HG02970 (cell line): ENCODE measurements at regions not wholly inside any gene's neighbourhood (a gene's known extent, or its start where the extent isn't known, plus 50 kb on each side); places are given as distances from the start of the nearest gene placed in this dataset.
"Not testable (repeated sequence)": the region's sequence is repeated elsewhere in the genome, so short reads cannot be mapped to it uniquely, and the experiment has no call there.

Experiments
- ATAC-seq: cut with Tn5 transposase; IDR thresholded peaks from one replicate; pipeline ENCODE4 v1.9.1; 2021; ENCODE audit warnings: mild to moderate bottlenecking, moderate library complexity, moderate number of reproducible peaks; ENCODE audit not compliant: unreplicated experiment, low FRiP score

- no peak for ATAC-seq
Measured at GRCh38 chr3:153528473-153528872, 366.4 kb downstream of the RAP2B start.

DNA sequence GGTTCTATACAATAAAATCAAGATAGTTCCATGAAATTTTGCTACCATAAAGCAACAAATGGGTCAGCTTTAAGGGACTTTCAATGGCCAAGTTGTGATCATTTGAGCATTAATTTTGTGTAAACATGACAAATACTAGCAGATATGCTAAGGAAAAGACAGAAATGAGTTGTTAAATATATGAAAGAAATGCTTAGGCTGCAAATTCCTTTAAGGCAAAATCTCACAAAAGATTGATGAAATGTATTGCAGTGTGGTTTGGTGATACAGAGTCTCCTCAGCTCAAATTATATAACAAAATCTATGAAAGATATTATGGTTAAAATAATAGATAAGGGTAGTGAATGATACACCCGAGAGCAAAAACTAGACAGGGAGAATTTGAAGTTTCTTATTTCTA, 377.2 kb downstream of the RAP2B start:
- ATAC-seq = no peak

DNA sequence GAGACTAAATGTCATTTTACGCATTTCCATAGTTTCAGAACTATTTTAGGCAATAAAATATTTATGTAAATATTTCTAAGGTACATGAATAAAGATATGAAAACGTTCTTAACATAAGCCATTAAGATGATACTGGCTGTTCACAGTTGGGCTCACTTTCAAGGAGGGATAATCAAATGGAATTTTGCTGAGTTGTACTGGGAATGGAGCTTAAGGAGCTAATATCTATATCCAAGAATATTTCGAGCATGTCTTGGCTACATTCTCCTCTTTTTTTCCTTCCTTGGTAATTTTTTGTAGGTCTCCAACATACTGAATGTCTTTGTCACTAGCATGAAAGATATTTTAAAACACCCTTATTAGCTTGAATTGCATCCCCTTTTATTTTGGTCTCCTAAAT, 383.4 kb downstream of the RAP2B start:
- ATAC-seq = no peak

GRCh38 chr3:153547970-153548369, 385.9 kb downstream of the RAP2B start:
- ATAC-seq = no peak

- ATAC-seq = not testable (repeated sequence)
Measured at GRCh38 chr3:153549686-153550085, 387.7 kb downstream of the RAP2B start.

- ATAC-seq = no peak
Measured at GRCh38 chr3:153551536-153552285, 389.7 kb downstream of the RAP2B start.

DNA sequence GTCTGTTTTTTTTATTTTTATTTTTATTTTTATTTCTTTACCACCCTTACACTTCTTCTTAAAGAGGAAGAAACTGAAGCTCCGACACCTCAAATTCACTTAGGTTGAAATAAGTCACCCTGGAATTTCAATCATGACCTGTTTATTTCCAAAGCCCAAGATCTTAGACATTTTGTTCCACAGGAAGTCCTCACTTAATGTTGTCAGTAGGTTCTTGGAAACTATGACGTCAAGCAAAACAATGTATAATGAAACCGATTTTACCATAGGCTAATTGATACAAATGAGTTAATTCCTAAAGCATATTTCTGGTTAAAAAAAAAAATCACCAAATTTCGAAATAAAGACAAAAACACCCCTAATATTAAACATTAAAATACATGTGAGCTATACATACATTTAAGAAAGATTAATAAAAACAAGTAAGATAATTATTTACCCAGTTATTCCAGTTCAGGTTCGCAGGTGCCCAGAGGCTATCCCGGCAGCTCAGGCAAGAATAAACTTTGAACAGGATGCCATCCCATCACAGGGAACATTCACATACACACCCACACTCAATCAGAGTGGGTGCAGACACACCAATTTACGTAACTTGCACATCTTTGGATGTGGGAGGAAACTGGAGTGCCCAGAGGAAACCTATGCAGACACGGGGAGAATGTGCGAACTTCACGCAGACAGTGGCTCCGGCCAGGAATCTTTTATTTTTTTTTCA, 391.0 kb downstream of the RAP2B start:
- no peak for ATAC-seq

GRCh38 chr3:153553605-153553945, 391.5 kb downstream of the RAP2B start:
- no peak for ATAC-seq

- ATAC-seq = no peak
Measured at GRCh38 chr3:153555919-153556318, 393.9 kb downstream of the RAP2B start.

GRCh38 chr3:153559366-153559765, 397.3 kb downstream of the RAP2B start:
- not testable (repeated sequence) for ATAC-seq

GRCh38 chr3:153567011-153567410, 405.0 kb downstream of the RAP2B start:
- no peak for ATAC-seq

GRCh38 chr3:153567556-153567955, 405.5 kb downstream of the RAP2B start:
- ATAC-seq = no peak

DNA sequence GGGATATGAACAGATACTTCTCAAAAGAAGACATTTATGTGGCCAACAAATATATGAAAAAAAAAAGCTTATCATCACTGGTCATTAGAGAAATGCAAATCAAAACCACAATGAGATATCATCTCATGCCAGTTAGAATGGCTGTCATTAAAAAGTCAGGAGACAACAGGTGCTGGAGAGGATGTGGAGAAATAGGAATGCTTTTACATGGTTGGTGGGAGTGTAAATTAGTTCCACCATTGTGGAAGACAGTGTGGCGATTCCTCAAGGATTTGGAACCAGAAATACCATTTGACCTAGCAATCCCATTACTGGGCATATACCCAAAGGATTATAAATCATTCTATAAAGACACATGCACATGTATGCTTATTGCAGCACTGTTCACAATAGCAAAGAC, 408.5 kb downstream of the RAP2B start:
- ATAC-seq = not testable (repeated sequence)

- ATAC-seq = no peak
Measured at GRCh38 chr3:153572165-153572564, 410.1 kb downstream of the RAP2B start.

DNA sequence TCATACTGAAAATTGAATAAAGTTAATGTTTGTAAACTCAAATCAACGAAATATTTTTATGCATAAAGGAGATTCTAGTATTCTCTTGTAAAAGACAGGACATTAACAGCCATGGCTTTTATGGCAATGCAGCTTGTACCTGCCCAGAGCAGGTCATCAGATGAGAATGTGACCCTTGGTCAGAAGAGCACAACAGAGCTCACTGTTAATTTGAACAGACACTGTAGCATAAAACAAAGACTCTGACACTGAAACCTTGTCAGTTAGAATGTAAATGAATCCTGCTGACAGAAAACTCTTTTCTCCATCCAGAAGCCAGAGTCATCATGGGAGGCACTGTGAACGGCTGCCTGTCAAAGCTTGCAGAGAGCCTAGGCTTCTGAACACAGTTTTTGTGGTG, 410.6 kb downstream of the RAP2B start:
- no peak for ATAC-seq

DNA sequence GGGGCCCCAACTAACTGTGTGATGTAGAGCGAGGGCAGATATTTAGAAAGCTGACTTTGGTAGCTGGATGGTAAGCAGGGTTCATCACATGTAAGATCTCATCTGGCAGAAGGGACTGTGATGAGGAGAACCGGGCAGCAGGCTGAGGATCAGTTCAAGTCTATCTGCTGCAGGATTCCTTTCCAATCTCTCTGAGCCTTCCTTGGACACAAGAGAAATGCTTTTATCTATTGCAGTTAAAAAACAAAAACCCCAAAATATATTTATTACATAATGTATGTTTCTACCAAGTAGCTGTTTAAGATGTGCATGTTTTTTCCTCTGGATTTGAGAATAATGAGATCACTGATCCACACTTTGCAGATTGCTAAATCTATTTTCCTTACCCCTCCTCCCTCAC, 411.5 kb downstream of the RAP2B start:
- no peak for ATAC-seq

DNA sequence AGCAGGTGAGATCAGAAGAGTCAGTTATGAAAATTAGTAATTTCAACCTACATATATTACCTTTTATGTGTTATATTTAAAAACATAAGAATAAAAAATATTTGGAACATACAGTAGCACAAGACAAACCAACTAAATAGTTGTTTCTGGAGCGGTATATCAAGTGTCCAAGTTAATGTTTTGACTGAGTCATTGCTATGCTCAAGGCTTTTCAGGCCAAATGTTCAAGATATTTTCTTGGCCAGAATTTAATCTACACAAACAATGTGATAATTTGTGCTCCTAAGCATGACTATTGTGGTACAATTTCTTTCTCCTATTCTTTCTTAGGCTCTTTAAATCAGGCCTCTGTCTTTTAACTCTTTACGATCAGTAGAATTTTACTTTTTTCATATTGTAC, 412.4 kb downstream of the RAP2B start:
- no peak for ATAC-seq

DNA sequence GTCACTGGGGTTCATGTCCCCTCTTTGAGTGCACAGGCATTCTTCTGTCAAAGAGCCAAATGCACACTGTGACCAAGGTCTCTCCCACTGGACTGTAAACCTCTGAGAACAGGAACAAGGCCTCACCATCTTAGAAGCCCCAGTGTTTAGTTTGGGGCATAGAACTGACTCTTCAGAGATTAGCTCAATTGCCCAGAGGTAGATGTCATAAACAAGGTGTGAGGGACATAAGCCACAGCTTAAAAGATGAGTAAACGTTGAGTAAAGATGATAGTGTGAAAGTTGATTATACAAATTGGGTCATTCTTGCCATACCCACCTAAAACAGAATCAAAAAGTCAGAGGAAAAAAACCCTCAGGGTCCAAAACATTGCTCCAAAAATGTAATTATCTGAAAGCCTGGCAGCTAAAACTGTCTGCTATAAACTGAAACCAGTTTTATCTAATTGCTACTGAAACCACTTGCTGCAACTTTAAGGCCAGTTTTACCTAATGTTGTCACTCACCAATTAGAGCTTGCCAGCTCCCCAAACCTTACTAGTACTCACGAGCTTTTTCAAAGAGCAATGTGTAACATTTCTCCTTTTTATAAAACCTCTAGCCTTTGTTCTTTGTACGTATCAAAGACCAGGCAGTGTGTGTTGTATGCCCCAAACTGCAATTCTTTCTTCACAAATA, 415.2 kb downstream of the RAP2B start:
- ATAC-seq = no peak

DNA sequence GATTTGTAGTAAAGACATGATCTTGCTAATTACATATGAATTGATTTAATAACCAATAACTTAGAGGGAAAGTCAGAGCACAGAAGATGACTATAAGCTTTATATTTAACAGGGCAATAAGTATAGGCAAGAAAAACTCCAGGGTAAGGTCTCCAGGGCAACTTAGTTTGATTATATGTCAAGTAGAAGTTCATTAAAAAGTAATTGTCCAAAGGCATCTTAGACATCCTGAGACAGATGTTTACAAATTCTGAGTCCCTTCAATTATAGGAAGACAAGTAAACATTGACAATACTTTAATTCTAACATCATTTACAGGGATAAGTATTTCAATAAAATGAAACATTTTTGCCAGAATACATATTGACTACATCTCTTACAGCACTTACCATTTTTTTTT, 416.0 kb downstream of the RAP2B start:
- no peak for ATAC-seq

DNA sequence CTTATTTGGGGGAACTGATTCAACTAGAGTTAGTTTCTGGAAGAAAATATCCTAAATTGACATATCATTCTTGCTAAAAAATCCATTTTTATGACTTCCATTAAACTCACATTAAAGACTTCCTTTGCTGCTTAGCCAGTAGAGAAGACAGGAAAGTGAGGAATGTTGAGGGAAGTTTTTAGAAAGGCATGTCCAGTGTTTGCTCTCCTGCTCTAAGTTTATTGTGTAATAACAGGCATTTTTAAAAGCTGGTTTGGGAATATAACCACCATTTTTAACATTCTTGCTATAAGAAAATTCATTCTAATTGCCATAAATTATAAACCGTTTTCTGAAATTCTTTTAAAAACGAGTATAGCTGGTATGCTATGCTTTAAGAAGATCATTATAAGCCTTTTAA, 428.0 kb downstream of the RAP2B start:
- ATAC-seq = no peak

DNA sequence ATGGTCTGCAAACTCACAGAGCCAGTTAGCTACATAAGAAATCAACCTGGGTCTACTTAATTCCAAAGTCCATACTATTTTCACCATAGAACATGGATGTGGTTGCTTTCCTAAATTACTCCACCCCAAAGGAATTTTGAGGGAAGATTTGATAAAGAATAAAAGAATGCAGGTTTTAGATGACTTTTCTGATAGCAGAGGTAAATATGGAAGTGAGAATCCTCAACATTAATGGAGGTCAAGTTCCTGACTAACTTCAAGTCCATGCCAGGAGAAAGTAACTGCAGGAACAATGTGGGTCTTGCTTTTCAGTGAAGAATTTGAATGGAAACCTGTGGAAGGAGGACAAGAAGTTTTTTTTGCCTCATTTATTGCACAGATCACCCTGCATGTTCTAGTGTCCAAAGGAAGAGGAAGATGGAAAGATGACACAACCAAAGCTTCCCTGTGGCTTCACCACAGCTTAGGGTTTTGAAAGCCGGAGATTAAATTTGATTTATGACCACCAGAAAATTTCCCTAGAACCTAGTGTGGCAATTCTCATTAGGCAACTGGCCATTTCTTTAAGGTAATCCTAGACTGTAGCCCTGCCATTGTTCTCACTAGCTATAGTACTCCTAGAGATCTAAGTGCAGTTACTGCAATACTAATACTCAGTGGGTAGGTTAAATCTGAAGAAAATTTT, 429.7 kb downstream of the RAP2B start:
- ATAC-seq = no peak
